ENCODE measurements at regions not wholly inside any gene's neighbourhood (a gene's known extent, or its start where the extent isn't known, plus 50 kb on each side); places are given as distances from the start of the nearest gene placed in this dataset.
A peak's percentile ranks its signal among the peaks of the same experiment; 100 is the strongest.

DNA sequence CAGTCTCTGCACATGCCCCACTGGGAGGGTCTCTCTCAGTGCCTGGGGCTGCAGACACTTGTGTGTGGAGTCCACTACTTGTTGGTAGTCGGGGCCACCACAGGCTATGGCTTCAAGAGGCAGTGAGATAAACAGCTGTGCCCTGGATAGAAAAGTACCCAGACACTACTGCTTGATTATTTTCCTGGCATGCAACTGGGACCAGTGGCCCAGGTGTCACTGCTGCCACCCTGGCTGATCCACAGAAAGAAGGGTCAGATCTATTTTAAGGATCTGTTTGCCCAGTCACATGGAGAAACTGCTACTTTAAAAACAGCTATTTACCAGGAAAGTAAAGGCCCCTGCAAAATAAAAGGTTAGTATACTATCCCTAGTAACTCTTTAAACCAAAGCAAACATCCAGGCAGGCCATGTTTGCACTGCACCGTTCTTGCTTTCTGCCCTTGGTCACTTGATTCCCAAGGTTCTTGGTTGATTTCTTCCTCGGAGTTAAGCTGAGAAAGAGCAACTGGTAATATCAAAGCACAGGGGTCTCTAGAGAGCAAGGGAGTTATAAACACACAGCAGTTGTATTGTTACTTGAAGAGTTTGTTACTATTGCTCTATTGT, 99.9 kb downstream of the GLUL start:
- WGBS, 2 donors: 89 to 96% methylated on average over 3 of the region's 3 CpGs
- intact Hi-C loops (cut with DNase I; ENCODE audit: low total_unique reads): no loop called here
- DNase-seq (ENCODE audit: low spot score in 2 of 2): peak in 1 of 2 donors; percentile 78
- H3K4me3 ChIP-seq (ENCODE audit: low read depth, poor library complexity, severe bottlenecking): no peak overlapping the region
- no peak for TF ChIP-seq CTCF (IDR thresholded peaks at IDR 0.05)
- TF ChIP-seq POLR2A (IDR thresholded peaks at IDR 0.05): no peak

- no peak overlapping the region for H3K4me3 ChIP-seq (ENCODE audit: low read depth, poor library complexity, severe bottlenecking)
- DNase-seq (ENCODE audit: low spot score in 2 of 2): peak in 1 of 2 donors; percentile 50
- intact Hi-C loops (cut with DNase I; ENCODE audit: low total_unique reads): no loop called here
- TF ChIP-seq POLR2A (IDR thresholded peaks at IDR 0.05): no peak
- no peak for TF ChIP-seq CTCF (IDR thresholded peaks at IDR 0.05)
- 94 to 96% methylated on average over 4 of the region's 4 CpGs for WGBS, 2 donors
Observed at GRCh38 chr1:182288749-182289604, 102.6 kb downstream of the GLUL start.

GRCh38 chr1:182286761-182287160, 104.8 kb downstream of the GLUL start:
- TF ChIP-seq CTCF (IDR thresholded peaks at IDR 0.05) (no peak), POLR2A (IDR thresholded peaks at IDR 0.05) (no peak)
- H3K4me3 ChIP-seq (ENCODE audit: low read depth, poor library complexity, severe bottlenecking): no peak overlapping the region
- WGBS, 2 donors: 83 to 86% methylated on average over 2 of the region's 2 CpGs
- no peak for DNase-seq (ENCODE audit: low spot score in 2 of 2)
- intact Hi-C loops (cut with DNase I; ENCODE audit: low total_unique reads): no loop called here

DNA sequence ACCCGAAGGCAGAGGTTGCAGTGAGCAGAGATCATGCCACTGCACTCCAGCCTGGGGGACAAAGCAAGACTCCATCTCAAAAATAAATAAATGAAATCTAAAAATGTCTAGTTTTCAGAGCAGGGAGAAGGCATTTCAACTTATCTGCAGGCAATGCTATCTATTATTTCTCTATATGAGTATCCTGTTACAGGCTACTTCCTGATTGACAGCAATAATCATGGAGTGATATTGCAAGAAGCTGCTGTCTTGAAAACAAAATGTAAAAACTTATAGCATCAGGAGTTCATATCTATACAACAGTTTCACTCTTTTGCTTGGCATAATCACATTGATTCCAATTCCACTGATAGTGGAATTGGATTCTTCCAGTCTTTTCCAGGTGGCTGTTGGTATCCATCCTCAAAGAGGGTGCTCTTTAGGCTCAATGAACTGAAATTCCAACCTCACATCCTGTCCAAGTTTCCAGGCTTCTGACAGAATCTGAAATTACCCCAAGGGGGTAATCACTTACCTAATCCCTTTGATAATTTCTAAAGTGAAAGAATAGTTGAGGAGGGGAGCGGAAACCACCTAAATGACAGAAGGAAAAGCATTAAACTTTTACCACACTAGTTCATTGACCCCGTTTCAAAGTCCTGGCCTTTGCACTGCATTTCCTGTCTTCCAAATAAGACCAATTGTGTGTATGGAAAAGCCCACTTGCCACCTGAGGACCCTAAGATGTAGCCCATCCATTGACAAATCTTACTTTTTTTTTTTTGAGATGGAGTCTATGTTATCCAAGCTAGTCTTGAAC, 107.6 kb downstream of the GLUL start:
- TF ChIP-seq CTCF (IDR thresholded peaks at IDR 0.05): no peak
- TF ChIP-seq POLR2A (IDR thresholded peaks at IDR 0.05): no peak
- H3K4me3 ChIP-seq (ENCODE audit: low read depth, poor library complexity, severe bottlenecking): no peak overlapping the region
- intact Hi-C loops (cut with DNase I; ENCODE audit: low total_unique reads): no loop called here
- 83% methylated on average over 3 of the region's 3 CpGs for WGBS, 2 donors
- no peak for DNase-seq (ENCODE audit: low spot score in 2 of 2)

- 68 to 70% methylated on average over 6 of the region's 6 CpGs for WGBS, 2 donors
- no peak overlapping the region for H3K4me3 ChIP-seq (ENCODE audit: low read depth, poor library complexity, severe bottlenecking)
- DNase-seq (ENCODE audit: low spot score in 2 of 2): no peak
- intact Hi-C loops (cut with DNase I; ENCODE audit: low total_unique reads): no loop called here
- no peak for TF ChIP-seq CTCF (IDR thresholded peaks at IDR 0.05)
- no peak for TF ChIP-seq POLR2A (IDR thresholded peaks at IDR 0.05)
Observed at GRCh38 chr1:182281541-182281940, 110.0 kb downstream of the GLUL start.

Measured in lower leg skin (tissue), 4 donors.